Fibroblast of pulmonary artery (primary cell): ENCODE measurements at regions not wholly inside any gene's neighbourhood (a gene's known extent, or its start where the extent isn't known, plus 50 kb on each side); places are given as distances from the start of the nearest gene placed in this dataset.

Source experiments
- DNase-seq: peaks from one replicate; pipeline ENCODE4 v3.0.0-alpha.2; 2010; ENCODE audit warnings: low read depth
- H3K4me3 ChIP-seq: replicated peaks from 2 replicates; pipeline ENCODE4 v1.5.1; 2011; ENCODE audit warnings: low read depth, mild to moderate bottlenecking, control low read depth, low read length, moderate library complexity
- TF ChIP-seq, protein P1 (sequence below): IDR thresholded peaks from 2 replicates; pipeline ENCODE4 v1.5.1; 2011; ENCODE audit warnings: mild to moderate bottlenecking, control low read depth, low read length, inconsistent platforms; ENCODE audit errors: missing control alignments

DNA sequence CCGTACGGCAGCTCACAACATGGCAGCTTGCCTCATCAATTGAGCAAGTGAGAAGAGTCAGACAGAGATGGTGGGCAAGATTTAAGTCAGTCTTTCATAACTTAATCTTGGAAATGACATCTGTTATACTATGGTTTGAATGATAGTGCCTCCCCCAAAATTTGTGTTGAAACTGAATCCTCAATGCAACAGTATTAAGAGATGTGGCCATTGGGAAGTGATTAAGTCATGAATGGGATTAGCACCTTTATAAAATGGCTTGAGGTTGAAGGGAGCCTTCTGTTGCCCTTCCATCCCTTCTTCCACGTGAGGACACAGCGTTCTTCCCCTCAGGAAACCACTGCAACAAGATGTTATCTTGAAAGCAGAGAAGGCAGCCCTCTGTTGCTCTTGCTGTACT, 124.2 kb downstream of the C12orf75 start:
- DNase-seq: no peak
- no peak overlapping the region for H3K4me3 ChIP-seq
- TF ChIP-seq, protein P1, sequence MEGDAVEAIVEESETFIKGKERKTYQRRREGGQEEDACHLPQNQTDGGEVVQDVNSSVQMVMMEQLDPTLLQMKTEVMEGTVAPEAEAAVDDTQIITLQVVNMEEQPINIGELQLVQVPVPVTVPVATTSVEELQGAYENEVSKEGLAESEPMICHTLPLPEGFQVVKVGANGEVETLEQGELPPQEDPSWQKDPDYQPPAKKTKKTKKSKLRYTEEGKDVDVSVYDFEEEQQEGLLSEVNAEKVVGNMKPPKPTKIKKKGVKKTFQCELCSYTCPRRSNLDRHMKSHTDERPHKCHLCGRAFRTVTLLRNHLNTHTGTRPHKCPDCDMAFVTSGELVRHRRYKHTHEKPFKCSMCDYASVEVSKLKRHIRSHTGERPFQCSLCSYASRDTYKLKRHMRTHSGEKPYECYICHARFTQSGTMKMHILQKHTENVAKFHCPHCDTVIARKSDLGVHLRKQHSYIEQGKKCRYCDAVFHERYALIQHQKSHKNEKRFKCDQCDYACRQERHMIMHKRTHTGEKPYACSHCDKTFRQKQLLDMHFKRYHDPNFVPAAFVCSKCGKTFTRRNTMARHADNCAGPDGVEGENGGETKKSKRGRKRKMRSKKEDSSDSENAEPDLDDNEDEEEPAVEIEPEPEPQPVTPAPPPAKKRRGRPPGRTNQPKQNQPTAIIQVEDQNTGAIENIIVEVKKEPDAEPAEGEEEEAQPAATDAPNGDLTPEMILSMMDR: no peak

DNA sequence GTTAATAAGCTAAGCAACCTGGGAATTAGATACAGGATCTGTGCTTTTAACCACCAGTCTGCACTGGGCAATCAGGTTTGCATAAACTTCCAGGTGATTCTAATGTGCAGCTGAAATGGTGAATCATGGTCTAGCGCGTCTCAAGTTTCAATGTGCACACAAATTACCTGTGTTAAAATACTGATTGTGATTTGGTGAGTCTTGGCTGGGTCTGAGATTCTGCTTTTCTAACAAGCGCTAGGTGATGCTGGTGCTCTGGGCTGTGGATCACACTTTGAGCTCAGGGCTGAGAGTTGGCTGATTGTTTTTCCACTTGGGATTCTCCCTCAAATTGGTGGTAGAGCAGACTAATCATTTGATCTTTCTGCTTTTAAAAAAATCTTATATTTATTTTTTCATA, 124.8 kb downstream of the C12orf75 start:
- H3K4me3 ChIP-seq: no peak overlapping the region
- no peak for DNase-seq
- TF ChIP-seq, protein P1: no peak

GRCh38 chr12:105457026-105457425, 126.5 kb downstream of the C12orf75 start:
- H3K4me3 ChIP-seq: no peak overlapping the region
- DNase-seq: no peak
- TF ChIP-seq, protein P1: no peak

- DNase-seq: peak; percentile 70
- TF ChIP-seq, protein P1: no peak
These were observed 129.4 kb downstream of the C12orf75 start for GRCh38 chr12:105459760-105460330.

GRCh38 chr12:105461271-105461943, 130.9 kb downstream of the C12orf75 start:
- no peak overlapping the region for H3K4me3 ChIP-seq
- TF ChIP-seq, protein P1: no peak
- DNase-seq: no peak

More at GRCh38 chr12:105459760-105460330, 129.4 kb downstream of the C12orf75 start:
- no peak overlapping the region for H3K4me3 ChIP-seq

DNA sequence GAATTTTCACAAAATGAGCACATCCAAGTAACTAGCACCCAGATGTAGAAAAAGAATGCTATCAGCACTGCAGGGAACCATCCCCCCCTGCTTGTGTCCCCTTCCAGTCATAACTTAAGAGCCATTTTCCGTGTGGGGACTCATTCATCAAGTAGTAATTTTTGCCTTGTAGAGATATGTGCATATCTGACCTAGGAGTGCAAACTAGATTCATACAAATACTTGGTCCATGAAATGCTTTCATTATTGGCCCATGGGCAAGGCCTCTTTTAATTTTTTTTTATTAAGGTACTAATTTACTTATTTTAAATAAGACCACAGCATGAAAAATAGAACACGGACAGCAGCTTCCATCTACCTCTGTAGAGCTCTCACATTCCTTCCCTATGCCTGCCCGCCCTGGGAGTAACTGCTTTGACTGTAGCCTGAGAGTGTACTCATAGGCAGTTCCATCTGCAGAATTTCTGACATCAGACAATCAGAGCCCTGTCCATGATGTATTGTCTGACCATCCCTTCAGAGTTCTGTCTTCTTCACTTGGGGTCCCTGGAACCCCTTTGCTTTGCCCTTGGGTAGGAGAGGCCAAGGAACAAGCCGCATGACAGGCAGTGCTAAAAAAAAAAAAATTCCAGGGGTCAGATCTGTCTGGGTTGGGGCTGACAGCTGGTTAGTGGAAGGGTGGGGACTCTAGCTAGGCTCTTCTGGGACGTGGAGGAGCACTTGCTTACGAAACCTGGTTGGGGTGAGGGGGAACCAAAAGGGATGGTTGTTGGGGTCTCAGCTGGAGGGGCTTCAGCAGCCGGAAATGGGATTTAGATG, 131.7 kb downstream of the C12orf75 start:
- H3K4me3 ChIP-seq: no peak overlapping the region
- TF ChIP-seq, protein P1: no peak
- DNase-seq: no peak
